ENCODE measurements at regions not wholly inside any gene's neighbourhood (a gene's known extent, or its start where the extent isn't known, plus 50 kb on each side); places are given as distances from the start of the nearest gene placed in this dataset.

DNA sequence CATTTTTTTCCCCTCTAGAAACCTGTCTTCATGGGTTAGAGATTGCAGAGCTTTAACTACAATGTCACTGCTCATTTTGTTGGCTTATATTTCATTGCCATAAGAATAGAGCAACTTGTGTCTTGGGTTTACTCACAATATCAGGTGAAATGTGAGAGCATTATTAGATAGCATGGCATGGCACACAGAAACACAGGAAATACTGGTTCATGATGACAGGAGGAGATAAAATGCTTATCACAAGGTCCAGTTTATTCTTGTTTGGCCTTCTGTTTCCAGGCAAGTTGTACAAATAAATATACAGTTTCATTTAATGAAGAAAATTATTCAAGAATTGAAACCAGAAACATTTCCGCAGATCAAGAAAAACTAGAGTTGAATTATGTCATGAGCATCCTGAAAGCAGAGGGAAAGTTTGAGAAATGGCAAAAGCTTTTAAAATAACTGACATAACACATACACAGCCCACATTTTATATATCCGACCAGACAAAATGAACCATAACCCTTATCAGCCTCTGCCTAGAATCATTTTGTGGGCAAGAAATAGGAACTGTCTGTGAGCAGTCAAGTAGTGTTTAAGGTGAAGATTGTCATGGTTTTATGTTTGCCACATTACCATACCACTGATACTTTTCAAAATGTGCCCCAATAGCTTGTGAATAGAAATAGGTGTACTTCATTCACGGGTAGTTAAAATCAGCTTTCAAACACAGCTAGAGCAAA, 297.9 kb upstream of the ARGLU1 start:
- Histone ChIP-seq H3K27ac (ENCODE audit: extremely low read depth, low read depth, low read length) (no peak overlapping the region), H3K9me3 (ENCODE audit: control insufficient read depth, insufficient read depth, low read depth, low read length) (no peaks in the 10 kb centered on the region), H3K4me1 (ENCODE audit: control insufficient read depth, insufficient read depth, low read length) (no peaks in the 10 kb centered on the region), H3K36me3 (ENCODE audit: control insufficient read depth in 2 of 2, insufficient read depth in 1 of 2, low read length in 2 of 2) (no peaks in the 10 kb centered on the region), H3K4me3 (ENCODE audit: low read depth, low read length) (no peak overlapping the region)
- POLR2A ChIA-PET: no interaction called here
- no peak for TF ChIP-seq ZNF670 (tag by site-specific recombination; IDR thresholded peaks at IDR 0.05; ENCODE audit: low read depth)
- no peak for TF ChIP-seq ZNF544 (tag by site-specific recombination; IDR thresholded peaks at IDR 0.05)
- TF ChIP-seq ZNF548 (tag by site-specific recombination; IDR thresholded peaks at IDR 0.05): no peak
- no peak for TF ChIP-seq SETDB1 (IDR thresholded peaks at IDR 0.05; ENCODE audit: insufficient read length, low read length)
- no peak for TF ChIP-seq SALL2 (tag by site-specific recombination; IDR thresholded peaks at IDR 0.05; ENCODE audit: borderline replicate concordance)
- TF ChIP-seq ZBTB1 (tag by site-specific recombination; IDR thresholded peaks at IDR 0.05): no peak
- TF ChIP-seq ZNF19 (tag by site-specific recombination; IDR thresholded peaks at IDR 0.05; ENCODE audit: low read depth): no peak
- TF ChIP-seq, protein P1, sequence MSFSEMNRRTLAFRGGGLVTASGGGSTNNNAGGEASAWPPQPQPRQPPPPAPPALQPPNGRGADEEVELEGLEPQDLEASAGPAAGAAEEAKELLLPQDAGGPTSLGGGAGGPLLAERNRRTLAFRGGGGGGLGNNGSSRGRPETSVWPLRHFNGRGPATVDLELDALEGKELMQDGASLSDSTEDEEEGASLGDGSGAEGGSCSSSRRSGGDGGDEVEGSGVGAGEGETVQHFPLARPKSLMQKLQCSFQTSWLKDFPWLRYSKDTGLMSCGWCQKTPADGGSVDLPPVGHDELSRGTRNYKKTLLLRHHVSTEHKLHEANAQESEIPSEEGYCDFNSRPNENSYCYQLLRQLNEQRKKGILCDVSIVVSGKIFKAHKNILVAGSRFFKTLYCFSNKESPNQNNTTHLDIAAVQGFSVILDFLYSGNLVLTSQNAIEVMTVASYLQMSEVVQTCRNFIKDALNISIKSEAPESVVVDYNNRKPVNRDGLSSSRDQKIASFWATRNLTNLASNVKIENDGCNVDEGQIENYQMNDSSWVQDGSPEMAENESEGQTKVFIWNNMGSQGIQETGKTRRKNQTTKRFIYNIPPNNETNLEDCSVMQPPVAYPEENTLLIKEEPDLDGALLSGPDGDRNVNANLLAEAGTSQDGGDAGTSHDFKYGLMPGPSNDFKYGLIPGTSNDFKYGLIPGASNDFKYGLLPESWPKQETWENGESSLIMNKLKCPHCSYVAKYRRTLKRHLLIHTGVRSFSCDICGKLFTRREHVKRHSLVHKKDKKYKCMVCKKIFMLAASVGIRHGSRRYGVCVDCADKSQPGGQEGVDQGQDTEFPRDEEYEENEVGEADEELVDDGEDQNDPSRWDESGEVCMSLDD (tag by site-specific recombination; IDR thresholded peaks at IDR 0.05): no peak
- TF ChIP-seq YY1 (tag by site-specific recombination; IDR thresholded peaks at IDR 0.05): no peak
- no peak for TF ChIP-seq ZNF335 (tag by site-specific recombination; conservative IDR thresholded peaks at IDR 0.05)
- no peak for TF ChIP-seq SP3 (tag by site-specific recombination; IDR thresholded peaks at IDR 0.05)
- TF ChIP-seq, protein P2, sequence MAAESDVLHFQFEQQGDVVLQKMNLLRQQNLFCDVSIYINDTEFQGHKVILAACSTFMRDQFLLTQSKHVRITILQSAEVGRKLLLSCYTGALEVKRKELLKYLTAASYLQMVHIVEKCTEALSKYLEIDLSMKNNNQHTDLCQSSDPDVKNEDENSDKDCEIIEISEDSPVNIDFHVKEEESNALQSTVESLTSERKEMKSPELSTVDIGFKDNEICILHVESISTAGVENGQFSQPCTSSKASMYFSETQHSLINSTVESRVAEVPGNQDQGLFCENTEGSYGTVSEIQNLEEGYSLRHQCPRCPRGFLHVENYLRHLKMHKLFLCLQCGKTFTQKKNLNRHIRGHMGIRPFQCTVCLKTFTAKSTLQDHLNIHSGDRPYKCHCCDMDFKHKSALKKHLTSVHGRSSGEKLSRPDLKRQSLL (tag by site-specific recombination; IDR thresholded peaks at IDR 0.05): no peak
- no peak for TF ChIP-seq ZNF366 (tag by site-specific recombination; conservative IDR thresholded peaks at IDR 0.05)
- TF ChIP-seq HOXD13 (CRISPR knock-in tag; IDR thresholded peaks at IDR 0.05; ENCODE audit: borderline replicate concordance): no peak
- no peak for TF ChIP-seq ZNF146 (tag by site-specific recombination; IDR thresholded peaks at IDR 0.05)
- no peak for TF ChIP-seq GLI2 (tag by site-specific recombination; IDR thresholded peaks at IDR 0.05; ENCODE audit: borderline replicate concordance, low read depth)
- TF ChIP-seq, protein P3, sequence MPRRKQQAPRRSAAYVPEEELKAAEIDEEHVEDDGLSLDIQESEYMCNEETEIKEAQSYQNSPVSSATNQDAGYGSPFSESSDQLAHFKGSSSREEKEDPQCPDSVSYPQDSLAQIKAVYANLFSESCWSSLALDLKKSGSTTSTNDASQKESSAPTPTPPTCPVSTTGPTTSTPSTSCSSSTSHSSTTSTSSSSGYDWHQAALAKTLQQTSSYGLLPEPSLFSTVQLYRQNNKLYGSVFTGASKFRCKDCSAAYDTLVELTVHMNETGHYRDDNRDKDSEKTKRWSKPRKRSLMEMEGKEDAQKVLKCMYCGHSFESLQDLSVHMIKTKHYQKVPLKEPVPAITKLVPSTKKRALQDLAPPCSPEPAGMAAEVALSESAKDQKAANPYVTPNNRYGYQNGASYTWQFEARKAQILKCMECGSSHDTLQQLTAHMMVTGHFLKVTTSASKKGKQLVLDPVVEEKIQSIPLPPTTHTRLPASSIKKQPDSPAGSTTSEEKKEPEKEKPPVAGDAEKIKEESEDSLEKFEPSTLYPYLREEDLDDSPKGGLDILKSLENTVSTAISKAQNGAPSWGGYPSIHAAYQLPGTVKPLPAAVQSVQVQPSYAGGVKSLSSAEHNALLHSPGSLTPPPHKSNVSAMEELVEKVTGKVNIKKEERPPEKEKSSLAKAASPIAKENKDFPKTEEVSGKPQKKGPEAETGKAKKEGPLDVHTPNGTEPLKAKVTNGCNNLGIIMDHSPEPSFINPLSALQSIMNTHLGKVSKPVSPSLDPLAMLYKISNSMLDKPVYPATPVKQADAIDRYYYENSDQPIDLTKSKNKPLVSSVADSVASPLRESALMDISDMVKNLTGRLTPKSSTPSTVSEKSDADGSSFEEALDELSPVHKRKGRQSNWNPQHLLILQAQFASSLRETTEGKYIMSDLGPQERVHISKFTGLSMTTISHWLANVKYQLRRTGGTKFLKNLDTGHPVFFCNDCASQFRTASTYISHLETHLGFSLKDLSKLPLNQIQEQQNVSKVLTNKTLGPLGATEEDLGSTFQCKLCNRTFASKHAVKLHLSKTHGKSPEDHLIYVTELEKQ (tag by site-specific recombination; IDR thresholded peaks at IDR 0.05; ENCODE audit: borderline replicate concordance): no peak
- TF ChIP-seq ZNF202 (tag by site-specific recombination; IDR thresholded peaks at IDR 0.05; ENCODE audit: borderline replicate concordance): no peak
- CTCF ChIA-PET: interaction anchor here (0.6 kb wide), 1 partner anchor 417 kb away, joined by 3 read pairs; no protein-coding TSS in a partner anchor

DNA sequence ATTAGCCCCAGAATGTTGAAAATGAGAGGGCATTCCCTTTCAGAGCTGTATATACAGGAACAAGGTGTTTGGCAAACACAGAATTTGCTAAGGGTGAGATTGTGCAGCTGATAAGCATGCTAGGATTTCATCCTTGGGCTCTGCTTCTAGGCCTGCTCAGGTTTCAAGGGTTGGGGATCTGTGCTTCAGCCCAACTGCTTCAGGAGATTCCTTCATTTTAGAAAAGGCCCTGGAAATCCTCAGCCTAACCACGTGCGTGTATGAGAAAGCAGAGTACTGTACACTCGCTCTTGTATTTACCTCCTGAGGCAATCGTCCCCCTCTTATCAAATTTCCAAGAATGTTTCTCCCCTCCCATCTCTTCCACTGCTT, 291.6 kb upstream of the ARGLU1 start:
- TF ChIP-seq ZNF248 (tag by site-specific recombination; IDR thresholded peaks at IDR 0.05): no peak
- peak; percentile 45; the same call in 1 of the 2 replicates for TF ChIP-seq TRIM28 (IDR thresholded peaks at IDR 0.05; ENCODE audit: borderline replicate concordance, low read length)
- ChIA-PET CTCF (no interaction called here), POLR2A (no interaction called here)
- peak overlapping the region; percentile 53 for H3K27ac ChIP-seq (ENCODE audit: extremely low read depth, low read depth, low read length)
- peaks cover 12% of the 10 kb centered on the region for H3K4me1 ChIP-seq (ENCODE audit: control insufficient read depth, insufficient read depth, low read length)
- H3K36me3 ChIP-seq (ENCODE audit: control insufficient read depth in 2 of 2, insufficient read depth in 1 of 2, low read length in 2 of 2): no peaks in the 10 kb centered on the region
- H3K4me3 ChIP-seq (ENCODE audit: low read depth, low read length): no peak overlapping the region
- no peaks in the 10 kb centered on the region for H3K9me3 ChIP-seq (ENCODE audit: control insufficient read depth, insufficient read depth, low read depth, low read length)
